GM23338 (cell line): ENCODE measurements at regions not wholly inside any gene's neighbourhood (a gene's known extent, or its start where the extent isn't known, plus 50 kb on each side); places are given as distances from the start of the nearest gene placed in this dataset.
"Not testable (repeated sequence)": the region's sequence is repeated elsewhere in the genome, so short reads cannot be mapped to it uniquely, and the experiment has no call there.

Experiments
- CREB1 ChIP-seq: fragments of 250-450 bp; sonication (Bioruptor Pico); IDR thresholded peaks from 2 replicates; pipeline ENCODE4 v1.5.0; 2020; ENCODE audit warnings: low read depth, mild to moderate bottlenecking, moderate library complexity
- ETS1 ChIP-seq: IDR thresholded peaks from 2 replicates; pipeline ENCODE4 v1.6.1; 2016; ENCODE audit warnings: antibody characterized with exemption
- EZH2 ChIP-seq: fragments of 200-600 bp; sonication (generic); IDR thresholded peaks from one replicate; pipeline ENCODE4 v1.8.0; 2017; ENCODE audit warnings: antibody characterized with exemption, mild to moderate bottlenecking, low read depth; ENCODE audit not compliant: unreplicated experiment
- EZH2phosphoT487 ChIP-seq: fragments of 200-600 bp; sonication (generic); IDR thresholded peaks from one replicate; pipeline ENCODE4 v1.8.1; 2018; ENCODE audit warnings: antibody characterized with exemption; ENCODE audit not compliant: unreplicated experiment
- JUNB ChIP-seq: IDR thresholded peaks from one replicate; pipeline ENCODE4 v1.6.1; 2016; ENCODE audit warnings: antibody characterized with exemption; ENCODE audit not compliant: unreplicated experiment
- NANOG ChIP-seq: IDR thresholded peaks from 2 replicates; pipeline ENCODE4 v1.6.1; 2016; ENCODE audit warnings: antibody characterized with exemption, borderline replicate concordance
- POLR2AphosphoS5 ChIP-seq: IDR thresholded peaks from 2 replicates; pipeline ENCODE4 v1.6.1; 2016; ENCODE audit warnings: antibody characterized with exemption, low read depth
- STAT1 ChIP-seq: IDR thresholded peaks from one replicate; pipeline ENCODE4 v1.6.1; 2016; ENCODE audit warnings: antibody characterized with exemption; ENCODE audit not compliant: unreplicated experiment
- ZNF114 ChIP-seq: fragments of 250-450 bp; sonication (Bioruptor Pico); IDR thresholded peaks from 2 replicates; pipeline ENCODE4 v1.5.0; 2020; ENCODE audit warnings: mild to moderate bottlenecking, moderate library complexity
- ZNF331 ChIP-seq: fragments of 250-450 bp; sonication (Bioruptor Pico); IDR thresholded peaks from 2 replicates; pipeline ENCODE4 v1.5.0; 2020; ENCODE audit warnings: low read depth, mild to moderate bottlenecking, moderate library complexity
- TF ChIP-seq, protein P1 (sequence below), 2 experiments: fragments of 200-600 bp in 1 of 2; sonication (generic) in 1 of 2; conservative IDR thresholded peaks; 2 replicates each; pipeline versions ENCODE4 v1.5.1 to v1.6.1; 2016 to 2017; ENCODE audit warnings: antibody characterized with exemption in 2 of 2, low read depth in 2 of 2, mild to moderate bottlenecking in 2 of 2, moderate library complexity in 1 of 2
- TF ChIP-seq, protein P2 (sequence below): IDR thresholded peaks from one replicate; pipeline ENCODE4 v1.6.1; 2018; ENCODE audit warnings: antibody characterized with exemption; ENCODE audit not compliant: unreplicated experiment
- TF ChIP-seq, protein P3 (sequence below): fragments of 250-450 bp; sonication (Bioruptor Pico); IDR thresholded peaks from 2 replicates; pipeline ENCODE4 v1.5.0; 2020; ENCODE audit warnings: mild to moderate bottlenecking, moderate library complexity

- not testable (repeated sequence) for TF ChIP-seq CREB1 (CRISPR knock-in tag); ZNF114 (CRISPR knock-in tag); POLR2AphosphoS5; EZH2; STAT1; EZH2phosphoT487; ETS1; NANOG; JUNB; ZNF331 (CRISPR knock-in tag)
- TF ChIP-seq, protein P1, sequence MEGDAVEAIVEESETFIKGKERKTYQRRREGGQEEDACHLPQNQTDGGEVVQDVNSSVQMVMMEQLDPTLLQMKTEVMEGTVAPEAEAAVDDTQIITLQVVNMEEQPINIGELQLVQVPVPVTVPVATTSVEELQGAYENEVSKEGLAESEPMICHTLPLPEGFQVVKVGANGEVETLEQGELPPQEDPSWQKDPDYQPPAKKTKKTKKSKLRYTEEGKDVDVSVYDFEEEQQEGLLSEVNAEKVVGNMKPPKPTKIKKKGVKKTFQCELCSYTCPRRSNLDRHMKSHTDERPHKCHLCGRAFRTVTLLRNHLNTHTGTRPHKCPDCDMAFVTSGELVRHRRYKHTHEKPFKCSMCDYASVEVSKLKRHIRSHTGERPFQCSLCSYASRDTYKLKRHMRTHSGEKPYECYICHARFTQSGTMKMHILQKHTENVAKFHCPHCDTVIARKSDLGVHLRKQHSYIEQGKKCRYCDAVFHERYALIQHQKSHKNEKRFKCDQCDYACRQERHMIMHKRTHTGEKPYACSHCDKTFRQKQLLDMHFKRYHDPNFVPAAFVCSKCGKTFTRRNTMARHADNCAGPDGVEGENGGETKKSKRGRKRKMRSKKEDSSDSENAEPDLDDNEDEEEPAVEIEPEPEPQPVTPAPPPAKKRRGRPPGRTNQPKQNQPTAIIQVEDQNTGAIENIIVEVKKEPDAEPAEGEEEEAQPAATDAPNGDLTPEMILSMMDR (conservative IDR thresholded peaks at IDR 0.05; ENCODE audit: low read depth in 2 of 2), result not testable (repeated sequence)
- TF ChIP-seq, protein P2, sequence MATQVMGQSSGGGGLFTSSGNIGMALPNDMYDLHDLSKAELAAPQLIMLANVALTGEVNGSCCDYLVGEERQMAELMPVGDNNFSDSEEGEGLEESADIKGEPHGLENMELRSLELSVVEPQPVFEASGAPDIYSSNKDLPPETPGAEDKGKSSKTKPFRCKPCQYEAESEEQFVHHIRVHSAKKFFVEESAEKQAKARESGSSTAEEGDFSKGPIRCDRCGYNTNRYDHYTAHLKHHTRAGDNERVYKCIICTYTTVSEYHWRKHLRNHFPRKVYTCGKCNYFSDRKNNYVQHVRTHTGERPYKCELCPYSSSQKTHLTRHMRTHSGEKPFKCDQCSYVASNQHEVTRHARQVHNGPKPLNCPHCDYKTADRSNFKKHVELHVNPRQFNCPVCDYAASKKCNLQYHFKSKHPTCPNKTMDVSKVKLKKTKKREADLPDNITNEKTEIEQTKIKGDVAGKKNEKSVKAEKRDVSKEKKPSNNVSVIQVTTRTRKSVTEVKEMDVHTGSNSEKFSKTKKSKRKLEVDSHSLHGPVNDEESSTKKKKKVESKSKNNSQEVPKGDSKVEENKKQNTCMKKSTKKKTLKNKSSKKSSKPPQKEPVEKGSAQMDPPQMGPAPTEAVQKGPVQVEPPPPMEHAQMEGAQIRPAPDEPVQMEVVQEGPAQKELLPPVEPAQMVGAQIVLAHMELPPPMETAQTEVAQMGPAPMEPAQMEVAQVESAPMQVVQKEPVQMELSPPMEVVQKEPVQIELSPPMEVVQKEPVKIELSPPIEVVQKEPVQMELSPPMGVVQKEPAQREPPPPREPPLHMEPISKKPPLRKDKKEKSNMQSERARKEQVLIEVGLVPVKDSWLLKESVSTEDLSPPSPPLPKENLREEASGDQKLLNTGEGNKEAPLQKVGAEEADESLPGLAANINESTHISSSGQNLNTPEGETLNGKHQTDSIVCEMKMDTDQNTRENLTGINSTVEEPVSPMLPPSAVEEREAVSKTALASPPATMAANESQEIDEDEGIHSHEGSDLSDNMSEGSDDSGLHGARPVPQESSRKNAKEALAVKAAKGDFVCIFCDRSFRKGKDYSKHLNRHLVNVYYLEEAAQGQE, result not testable (repeated sequence)
- TF ChIP-seq, protein P3, sequence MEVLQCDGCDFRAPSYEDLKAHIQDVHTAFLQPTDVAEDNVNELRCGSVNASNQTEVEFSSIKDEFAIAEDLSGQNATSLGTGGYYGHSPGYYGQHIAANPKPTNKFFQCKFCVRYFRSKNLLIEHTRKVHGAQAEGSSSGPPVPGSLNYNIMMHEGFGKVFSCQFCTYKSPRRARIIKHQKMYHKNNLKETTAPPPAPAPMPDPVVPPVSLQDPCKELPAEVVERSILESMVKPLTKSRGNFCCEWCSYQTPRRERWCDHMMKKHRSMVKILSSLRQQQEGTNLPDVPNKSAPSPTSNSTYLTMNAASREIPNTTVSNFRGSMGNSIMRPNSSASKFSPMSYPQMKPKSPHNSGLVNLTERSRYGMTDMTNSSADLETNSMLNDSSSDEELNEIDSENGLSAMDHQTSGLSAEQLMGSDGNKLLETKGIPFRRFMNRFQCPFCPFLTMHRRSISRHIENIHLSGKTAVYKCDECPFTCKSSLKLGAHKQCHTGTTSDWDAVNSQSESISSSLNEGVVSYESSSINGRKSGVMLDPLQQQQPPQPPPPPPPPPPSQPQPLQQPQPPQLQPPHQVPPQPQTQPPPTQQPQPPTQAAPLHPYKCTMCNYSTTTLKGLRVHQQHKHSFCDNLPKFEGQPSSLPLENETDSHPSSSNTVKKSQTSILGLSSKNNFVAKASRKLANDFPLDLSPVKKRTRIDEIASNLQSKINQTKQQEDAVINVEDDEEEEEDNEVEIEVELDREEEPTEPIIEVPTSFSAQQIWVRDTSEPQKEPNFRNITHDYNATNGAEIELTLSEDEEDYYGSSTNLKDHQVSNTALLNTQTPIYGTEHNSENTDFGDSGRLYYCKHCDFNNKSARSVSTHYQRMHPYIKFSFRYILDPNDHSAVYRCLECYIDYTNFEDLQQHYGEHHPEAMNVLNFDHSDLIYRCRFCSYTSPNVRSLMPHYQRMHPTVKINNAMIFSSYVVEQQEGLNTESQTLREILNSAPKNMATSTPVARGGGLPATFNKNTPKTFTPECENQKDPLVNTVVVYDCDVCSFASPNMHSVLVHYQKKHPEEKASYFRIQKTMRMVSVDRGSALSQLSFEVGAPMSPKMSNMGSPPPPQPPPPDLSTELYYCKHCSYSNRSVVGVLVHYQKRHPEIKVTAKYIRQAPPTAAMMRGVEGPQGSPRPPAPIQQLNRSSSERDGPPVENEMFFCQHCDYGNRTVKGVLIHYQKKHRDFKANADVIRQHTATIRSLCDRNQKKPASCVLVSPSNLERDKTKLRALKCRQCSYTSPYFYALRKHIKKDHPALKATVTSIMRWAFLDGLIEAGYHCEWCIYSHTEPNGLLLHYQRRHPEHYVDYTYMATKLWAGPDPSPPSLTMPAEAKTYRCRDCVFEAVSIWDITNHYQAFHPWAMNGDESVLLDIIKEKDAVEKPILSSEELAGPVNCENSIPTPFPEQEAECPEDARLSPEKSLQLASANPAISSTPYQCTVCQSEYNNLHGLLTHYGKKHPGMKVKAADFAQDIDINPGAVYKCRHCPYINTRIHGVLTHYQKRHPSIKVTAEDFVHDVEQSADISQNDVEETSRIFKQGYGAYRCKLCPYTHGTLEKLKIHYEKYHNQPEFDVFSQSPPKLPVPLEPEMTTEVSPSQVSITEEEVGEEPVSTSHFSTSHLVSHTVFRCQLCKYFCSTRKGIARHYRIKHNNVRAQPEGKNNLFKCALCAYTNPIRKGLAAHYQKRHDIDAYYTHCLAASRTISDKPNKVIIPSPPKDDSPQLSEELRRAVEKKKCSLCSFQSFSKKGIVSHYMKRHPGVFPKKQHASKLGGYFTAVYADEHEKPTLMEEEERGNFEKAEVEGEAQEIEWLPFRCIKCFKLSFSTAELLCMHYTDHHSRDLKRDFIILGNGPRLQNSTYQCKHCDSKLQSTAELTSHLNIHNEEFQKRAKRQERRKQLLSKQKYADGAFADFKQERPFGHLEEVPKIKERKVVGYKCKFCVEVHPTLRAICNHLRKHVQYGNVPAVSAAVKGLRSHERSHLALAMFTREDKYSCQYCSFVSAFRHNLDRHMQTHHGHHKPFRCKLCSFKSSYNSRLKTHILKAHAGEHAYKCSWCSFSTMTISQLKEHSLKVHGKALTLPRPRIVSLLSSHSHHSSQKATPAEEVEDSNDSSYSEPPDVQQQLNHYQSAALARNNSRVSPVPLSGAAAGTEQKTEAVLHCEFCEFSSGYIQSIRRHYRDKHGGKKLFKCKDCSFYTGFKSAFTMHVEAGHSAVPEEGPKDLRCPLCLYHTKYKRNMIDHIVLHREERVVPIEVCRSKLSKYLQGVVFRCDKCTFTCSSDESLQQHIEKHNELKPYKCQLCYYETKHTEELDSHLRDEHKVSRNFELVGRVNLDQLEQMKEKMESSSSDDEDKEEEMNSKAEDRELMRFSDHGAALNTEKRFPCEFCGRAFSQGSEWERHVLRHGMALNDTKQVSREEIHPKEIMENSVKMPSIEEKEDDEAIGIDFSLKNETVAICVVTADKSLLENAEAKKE (CRISPR knock-in tag), result not testable (repeated sequence)
These were observed 69.1 kb downstream of the SPDYE17 start for GRCh38 chr7:76963061-76963460.
